ENCODE measurements at regions not wholly inside any gene's neighbourhood (a gene's known extent, or its start where the extent isn't known, plus 50 kb on each side); places are given as distances from the start of the nearest gene placed in this dataset.

GRCh38 chr14:44771496-44771895 is 190.3 kb downstream of the KLHL28 start:
- peaks cover 26% of the 10 kb centered on the region for H3K4me1 Mint-ChIP-seq
- H3K27me3 Mint-ChIP-seq (ENCODE audit: low read depth, poor library complexity): no peaks in the 10 kb centered on the region
- no peaks in the 10 kb centered on the region for H3K36me3 Mint-ChIP-seq (ENCODE audit: low read depth)
- no peak overlapping the region for H3K27ac Mint-ChIP-seq
- H3K4me3 Mint-ChIP-seq: no peak overlapping the region
- no peaks in the 10 kb centered on the region for H3K9me3 Mint-ChIP-seq
- TF ChIP-seq, protein P1, sequence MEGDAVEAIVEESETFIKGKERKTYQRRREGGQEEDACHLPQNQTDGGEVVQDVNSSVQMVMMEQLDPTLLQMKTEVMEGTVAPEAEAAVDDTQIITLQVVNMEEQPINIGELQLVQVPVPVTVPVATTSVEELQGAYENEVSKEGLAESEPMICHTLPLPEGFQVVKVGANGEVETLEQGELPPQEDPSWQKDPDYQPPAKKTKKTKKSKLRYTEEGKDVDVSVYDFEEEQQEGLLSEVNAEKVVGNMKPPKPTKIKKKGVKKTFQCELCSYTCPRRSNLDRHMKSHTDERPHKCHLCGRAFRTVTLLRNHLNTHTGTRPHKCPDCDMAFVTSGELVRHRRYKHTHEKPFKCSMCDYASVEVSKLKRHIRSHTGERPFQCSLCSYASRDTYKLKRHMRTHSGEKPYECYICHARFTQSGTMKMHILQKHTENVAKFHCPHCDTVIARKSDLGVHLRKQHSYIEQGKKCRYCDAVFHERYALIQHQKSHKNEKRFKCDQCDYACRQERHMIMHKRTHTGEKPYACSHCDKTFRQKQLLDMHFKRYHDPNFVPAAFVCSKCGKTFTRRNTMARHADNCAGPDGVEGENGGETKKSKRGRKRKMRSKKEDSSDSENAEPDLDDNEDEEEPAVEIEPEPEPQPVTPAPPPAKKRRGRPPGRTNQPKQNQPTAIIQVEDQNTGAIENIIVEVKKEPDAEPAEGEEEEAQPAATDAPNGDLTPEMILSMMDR (IDR thresholded peaks at IDR 0.05): no peak
- DNase-seq: no peak

DNA sequence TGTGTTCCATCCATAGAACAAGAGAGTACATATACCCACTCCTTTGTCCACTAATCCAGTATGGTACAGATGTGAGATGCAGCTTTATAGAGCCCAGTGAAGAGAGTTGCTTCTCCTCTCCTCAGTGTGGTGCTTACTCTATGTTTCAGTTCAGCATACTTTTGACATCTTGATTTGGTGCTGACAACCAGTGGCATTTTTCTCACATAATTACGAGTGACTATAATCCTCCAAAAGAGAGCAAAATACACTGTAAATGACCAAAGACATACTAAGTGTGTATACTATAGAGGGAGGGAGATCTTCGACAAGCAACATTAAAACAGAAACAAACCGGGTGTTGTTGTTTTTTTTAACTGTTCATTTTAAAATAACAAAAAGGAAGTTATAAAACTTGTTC is 191.5 kb downstream of the KLHL28 start:
- peaks cover 31% of the 10 kb centered on the region for H3K4me1 Mint-ChIP-seq
- H3K27ac Mint-ChIP-seq: no peak overlapping the region
- TF ChIP-seq, protein P1 (IDR thresholded peaks at IDR 0.05): no peak
- H3K36me3 Mint-ChIP-seq (ENCODE audit: low read depth): no peaks in the 10 kb centered on the region
- H3K27me3 Mint-ChIP-seq (ENCODE audit: low read depth, poor library complexity): no peaks in the 10 kb centered on the region
- H3K9me3 Mint-ChIP-seq: no peaks in the 10 kb centered on the region
- no peak for DNase-seq
- no peak overlapping the region for H3K4me3 Mint-ChIP-seq

DNA sequence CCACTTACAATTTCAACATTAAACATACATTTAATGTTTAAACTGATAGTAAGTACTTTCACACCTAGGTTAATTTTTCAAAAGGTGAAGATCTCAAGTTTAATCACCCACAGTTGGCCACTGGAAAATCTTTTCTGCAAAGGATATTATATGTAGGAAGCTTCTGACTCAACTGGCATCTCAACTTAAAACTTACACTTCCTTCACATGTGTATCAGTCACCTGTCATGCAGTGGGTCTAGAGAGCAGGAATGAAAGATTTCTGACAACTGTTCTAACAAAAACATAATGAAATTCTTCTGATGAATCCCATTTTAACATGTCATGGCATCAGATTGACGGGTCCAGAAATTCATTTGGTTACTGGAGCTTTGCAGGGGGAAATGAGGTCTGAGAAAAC is 192.8 kb downstream of the KLHL28 start:
- H3K27me3 Mint-ChIP-seq (ENCODE audit: low read depth, poor library complexity): no peaks in the 10 kb centered on the region
- no peak overlapping the region for H3K4me3 Mint-ChIP-seq
- no peaks in the 10 kb centered on the region for H3K9me3 Mint-ChIP-seq
- no peaks in the 10 kb centered on the region for H3K36me3 Mint-ChIP-seq (ENCODE audit: low read depth)
- peaks cover 31% of the 10 kb centered on the region for H3K4me1 Mint-ChIP-seq
- no peak overlapping the region for H3K27ac Mint-ChIP-seq
- TF ChIP-seq, protein P1 (IDR thresholded peaks at IDR 0.05): no peak
- DNase-seq: no peak

- peaks cover 31% of the 10 kb centered on the region for H3K4me1 Mint-ChIP-seq
- H3K4me3 Mint-ChIP-seq: no peak overlapping the region
- H3K27me3 Mint-ChIP-seq (ENCODE audit: low read depth, poor library complexity): no peaks in the 10 kb centered on the region
- H3K9me3 Mint-ChIP-seq: no peaks in the 10 kb centered on the region
- TF ChIP-seq, protein P1 (IDR thresholded peaks at IDR 0.05): no peak
- H3K36me3 Mint-ChIP-seq (ENCODE audit: low read depth): no peaks in the 10 kb centered on the region
- peak overlapping the region; percentile 89 for H3K27ac Mint-ChIP-seq
- peak; percentile 4 for DNase-seq
Measured at GRCh38 chr14:44767646-44768173, 194.0 kb downstream of the KLHL28 start.

- DNase-seq: no peak
- H3K27ac Mint-ChIP-seq: no peak overlapping the region
- no peak overlapping the region for H3K4me3 Mint-ChIP-seq
- H3K36me3 Mint-ChIP-seq (ENCODE audit: low read depth): no peaks in the 10 kb centered on the region
- no peaks in the 10 kb centered on the region for H3K27me3 Mint-ChIP-seq (ENCODE audit: low read depth, poor library complexity)
- H3K9me3 Mint-ChIP-seq: no peaks in the 10 kb centered on the region
- TF ChIP-seq, protein P1 (IDR thresholded peaks at IDR 0.05): no peak
- H3K4me1 Mint-ChIP-seq: peaks cover 31% of the 10 kb centered on the region
Measured at GRCh38 chr14:44766285-44766684, 195.5 kb downstream of the KLHL28 start.

GRCh38 chr14:44763356-44763755 is 198.4 kb downstream of the KLHL28 start:
- TF ChIP-seq, protein P1 (IDR thresholded peaks at IDR 0.05): no peak
- peaks cover 17% of the 10 kb centered on the region for H3K4me1 Mint-ChIP-seq

More at GRCh38 chr14:44763356-44763755, 198.4 kb downstream of the KLHL28 start:
- Mint-ChIP-seq H3K36me3 (ENCODE audit: low read depth) (no peaks in the 10 kb centered on the region), H3K27me3 (ENCODE audit: low read depth, poor library complexity) (no peaks in the 10 kb centered on the region), H3K4me3 (no peak overlapping the region), H3K9me3 (no peaks in the 10 kb centered on the region), H3K27ac (no peak overlapping the region)
- no peak for DNase-seq

Measured in nephron progenitor cell (in vitro differentiated cells).